Ishikawa (cell line): ENCODE measurements at regions not wholly inside any gene's neighbourhood (a gene's known extent, or its start where the extent isn't known, plus 50 kb on each side); places are given as distances from the start of the nearest gene placed in this dataset.

Experiments used
- CEBPB ChIP-seq: IDR thresholded peaks from 2 replicates; pipeline ENCODE4 v1.6.1; 2012
- CREB1 ChIP-seq: IDR thresholded peaks from 2 replicates; pipeline ENCODE4 v1.6.1; 2012; ENCODE audit warnings: low read depth
- EGR1 ChIP-seq: IDR thresholded peaks from 2 replicates; pipeline ENCODE4 v1.6.1; 2012
- EP300 ChIP-seq: IDR thresholded peaks from 2 replicates; pipeline ENCODE4 v1.6.1; 2012; ENCODE audit warnings: borderline replicate concordance
- FOXM1 ChIP-seq: IDR thresholded peaks from 2 replicates; pipeline ENCODE4 v1.6.1; 2012; ENCODE audit warnings: low read depth, borderline replicate concordance
- MAX ChIP-seq: IDR thresholded peaks from 2 replicates; pipeline ENCODE4 v1.6.1; 2012
- NFIC ChIP-seq: IDR thresholded peaks from 2 replicates; pipeline ENCODE4 v1.6.1; 2012
- RAD21 ChIP-seq: IDR thresholded peaks from 2 replicates; pipeline ENCODE4 v1.6.1; 2012; ENCODE audit warnings: low read depth
- TAF1 ChIP-seq: IDR thresholded peaks from 2 replicates; pipeline ENCODE4 v1.6.1; 2012; ENCODE audit warnings: low read depth, mild to moderate bottlenecking
- TCF12 ChIP-seq: IDR thresholded peaks from 2 replicates; pipeline ENCODE4 v1.6.1; 2012; ENCODE audit warnings: low read depth
- TEAD4 ChIP-seq: IDR thresholded peaks from 2 replicates; pipeline ENCODE4 v1.6.1; 2012
- YY1 ChIP-seq: IDR thresholded peaks from 2 replicates; pipeline ENCODE4 v1.6.1; 2012; ENCODE audit warnings: low read depth
- ZBTB7A ChIP-seq: IDR thresholded peaks from 2 replicates; pipeline ENCODE4 v1.6.1; 2012; ENCODE audit warnings: low read depth
- TF ChIP-seq, protein P1 (sequence below): IDR thresholded peaks from 2 replicates; pipeline ENCODE4 v1.6.1; 2012
- TF ChIP-seq, protein P2 (sequence below): IDR thresholded peaks from 2 replicates; pipeline ENCODE4 v1.6.1; 2012; ENCODE audit warnings: low read depth, mild to moderate bottlenecking

GRCh38 chr10:84805149-84805548 is 476.8 kb downstream of the CCSER2 start:
- TF ChIP-seq TCF12 (no peak), CEBPB (no peak), FOXM1 (no peak), TAF1 (no peak), NFIC (no peak), MAX (no peak), EGR1 (no peak), EP300 (no peak), TEAD4 (no peak), ZBTB7A (no peak), RAD21 (no peak), CREB1 (no peak)
- TF ChIP-seq, protein P1, sequence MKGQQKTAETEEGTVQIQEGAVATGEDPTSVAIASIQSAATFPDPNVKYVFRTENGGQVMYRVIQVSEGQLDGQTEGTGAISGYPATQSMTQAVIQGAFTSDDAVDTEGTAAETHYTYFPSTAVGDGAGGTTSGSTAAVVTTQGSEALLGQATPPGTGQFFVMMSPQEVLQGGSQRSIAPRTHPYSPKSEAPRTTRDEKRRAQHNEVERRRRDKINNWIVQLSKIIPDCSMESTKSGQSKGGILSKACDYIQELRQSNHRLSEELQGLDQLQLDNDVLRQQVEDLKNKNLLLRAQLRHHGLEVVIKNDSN, result no peak

DNA sequence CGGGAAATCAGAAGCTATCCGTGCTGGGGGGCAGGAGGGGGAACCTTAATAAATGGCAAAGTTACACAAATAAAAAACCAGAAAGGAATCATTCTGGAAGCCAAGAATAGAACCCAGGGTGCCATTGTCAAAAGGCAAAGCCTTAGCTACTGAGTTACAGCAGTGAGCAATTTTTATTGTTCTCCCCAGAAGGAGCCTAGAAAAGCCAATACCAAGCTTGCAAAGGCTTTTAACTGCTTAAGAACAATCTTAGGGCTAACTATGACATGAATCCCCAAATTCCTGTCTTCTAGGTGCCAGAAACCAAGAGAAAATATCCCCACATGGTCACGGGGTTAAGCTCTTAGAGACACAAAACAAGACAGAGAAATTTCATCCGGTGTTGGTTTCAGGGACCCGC is 482.7 kb downstream of the CCSER2 start:
- no peak for TF ChIP-seq EGR1
- no peak for TF ChIP-seq CEBPB
- TF ChIP-seq, protein P2, sequence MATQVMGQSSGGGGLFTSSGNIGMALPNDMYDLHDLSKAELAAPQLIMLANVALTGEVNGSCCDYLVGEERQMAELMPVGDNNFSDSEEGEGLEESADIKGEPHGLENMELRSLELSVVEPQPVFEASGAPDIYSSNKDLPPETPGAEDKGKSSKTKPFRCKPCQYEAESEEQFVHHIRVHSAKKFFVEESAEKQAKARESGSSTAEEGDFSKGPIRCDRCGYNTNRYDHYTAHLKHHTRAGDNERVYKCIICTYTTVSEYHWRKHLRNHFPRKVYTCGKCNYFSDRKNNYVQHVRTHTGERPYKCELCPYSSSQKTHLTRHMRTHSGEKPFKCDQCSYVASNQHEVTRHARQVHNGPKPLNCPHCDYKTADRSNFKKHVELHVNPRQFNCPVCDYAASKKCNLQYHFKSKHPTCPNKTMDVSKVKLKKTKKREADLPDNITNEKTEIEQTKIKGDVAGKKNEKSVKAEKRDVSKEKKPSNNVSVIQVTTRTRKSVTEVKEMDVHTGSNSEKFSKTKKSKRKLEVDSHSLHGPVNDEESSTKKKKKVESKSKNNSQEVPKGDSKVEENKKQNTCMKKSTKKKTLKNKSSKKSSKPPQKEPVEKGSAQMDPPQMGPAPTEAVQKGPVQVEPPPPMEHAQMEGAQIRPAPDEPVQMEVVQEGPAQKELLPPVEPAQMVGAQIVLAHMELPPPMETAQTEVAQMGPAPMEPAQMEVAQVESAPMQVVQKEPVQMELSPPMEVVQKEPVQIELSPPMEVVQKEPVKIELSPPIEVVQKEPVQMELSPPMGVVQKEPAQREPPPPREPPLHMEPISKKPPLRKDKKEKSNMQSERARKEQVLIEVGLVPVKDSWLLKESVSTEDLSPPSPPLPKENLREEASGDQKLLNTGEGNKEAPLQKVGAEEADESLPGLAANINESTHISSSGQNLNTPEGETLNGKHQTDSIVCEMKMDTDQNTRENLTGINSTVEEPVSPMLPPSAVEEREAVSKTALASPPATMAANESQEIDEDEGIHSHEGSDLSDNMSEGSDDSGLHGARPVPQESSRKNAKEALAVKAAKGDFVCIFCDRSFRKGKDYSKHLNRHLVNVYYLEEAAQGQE, result no peak
- TF ChIP-seq TCF12, result no peak
- no peak for TF ChIP-seq TEAD4
- no peak for TF ChIP-seq FOXM1
- no peak for TF ChIP-seq CREB1
- TF ChIP-seq NFIC, result no peak
- no peak for TF ChIP-seq MAX
- TF ChIP-seq ZBTB7A, result no peak
- no peak for TF ChIP-seq YY1
- no peak for TF ChIP-seq RAD21
- TF ChIP-seq, protein P1, result no peak
- no peak for TF ChIP-seq EP300

DNA sequence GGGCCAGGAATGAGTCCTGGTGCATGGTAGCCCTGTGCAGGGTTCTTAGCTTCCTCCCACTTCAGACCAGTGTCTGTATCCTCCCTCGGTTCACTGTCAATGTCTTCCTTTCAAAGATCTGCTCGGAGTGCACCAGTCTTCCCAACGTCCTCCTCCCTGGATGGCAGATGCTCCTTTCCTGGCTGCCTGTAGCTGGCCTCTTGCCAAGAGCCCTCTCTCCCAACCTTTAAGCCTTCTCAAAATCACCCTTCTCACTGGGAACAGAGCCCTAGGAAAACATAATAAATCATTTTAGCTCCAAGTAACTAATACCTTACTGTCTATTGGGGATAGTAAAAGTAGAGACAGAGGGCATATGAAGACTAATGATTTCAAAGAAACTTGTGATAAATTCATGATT is 490.6 kb downstream of the CCSER2 start:
- TF ChIP-seq ZBTB7A (no peak), CREB1 (no peak), TAF1 (no peak), NFIC (no peak), FOXM1 (no peak), EGR1 (no peak), EP300 (no peak), CEBPB (no peak), TEAD4 (no peak), TCF12 (no peak), YY1 (no peak)
- TF ChIP-seq, protein P1, result no peak
- TF ChIP-seq, protein P2, result no peak

DNA sequence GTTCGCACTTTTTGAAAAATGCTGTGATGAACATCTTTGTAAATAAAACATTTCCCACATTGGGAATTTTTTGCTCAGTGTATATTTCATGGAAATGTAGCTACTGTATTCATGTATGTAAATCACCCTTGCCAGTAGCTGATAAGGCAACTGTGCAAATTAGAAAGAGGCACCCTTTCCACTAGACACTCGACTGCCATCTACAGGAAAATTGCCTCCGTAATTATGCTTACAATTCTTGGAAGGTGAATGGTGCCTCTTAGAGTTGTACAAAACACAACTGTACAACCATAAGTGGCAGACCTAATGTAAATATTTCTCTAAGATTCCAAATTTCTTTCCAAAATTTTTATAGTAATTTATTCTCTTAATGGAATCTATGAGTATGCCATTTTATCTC is 491.7 kb downstream of the CCSER2 start:
- TF ChIP-seq RAD21 (peak; percentile 36; the same call in 1 of the 2 replicates), YY1 (no peak)

GRCh38 chr10:84820596-84820995 is 492.2 kb downstream of the CCSER2 start:
- no peak for TF ChIP-seq EP300
- TF ChIP-seq NFIC, result no peak
- no peak for TF ChIP-seq TCF12
- no peak for TF ChIP-seq ZBTB7A
- TF ChIP-seq CEBPB, result no peak
- TF ChIP-seq, protein P1, result no peak
- no peak for TF ChIP-seq EGR1
- TF ChIP-seq MAX, result no peak
- TF ChIP-seq, protein P2, result no peak
